Panc1 (cell line): ENCODE measurements at regions not wholly inside any gene's neighbourhood (a gene's known extent, or its start where the extent isn't known, plus 50 kb on each side); places are given as distances from the start of the nearest gene placed in this dataset.

Experiments used
- ATAC-seq: fragments of 200-7000 bp; cut with Tn5 transposase; 2 replicates; pipeline ENCODE4 v1.9.1; 2020; ENCODE audit warnings: mild to moderate bottlenecking, moderate library complexity
- BruUV-seq: library from RNA; stranded (reverse); fragments of 400-500 nt; replicated peaks from 2 replicates; lab custom pipeline; 2021; lab: Mats Ljungman, UMichigan
- CTCF ChIA-PET: fragments of 300-600 bp; sonication (Branson Sonifier 250); formaldehyde crosslinking; loops from one replicate; lab custom pipeline; 2022; ENCODE audit warnings: antibody characterized with exemption; lab: Charles Lee
- POLR2A ChIA-PET: fragments of 300-600 bp; sonication (Branson Sonifier 250); formaldehyde crosslinking; loops from one replicate; lab custom pipeline; 2022; ENCODE audit warnings: antibody characterized with exemption; lab: Charles Lee
- DNase-seq: peaks from one replicate; pipeline ENCODE4 v3.0.0-alpha.2; 2010; ENCODE audit warnings: low read depth, low spot score
- H3K27ac ChIP-seq: 2 replicates; pipeline ENCODE4 v1.5.1; 2011; ENCODE audit warnings: mild to moderate bottlenecking, low read length, inconsistent platforms
- H3K27me3 ChIP-seq: fragments of 200-500 bp; sonication (Bioruptor generic); 2 replicates; pipeline ENCODE4 v1.6.0; 2014; ENCODE audit warnings: low read length, inconsistent platforms; ENCODE audit not compliant: control insufficient read depth, insufficient read depth
- H3K36me3 ChIP-seq: fragments of 200-500 bp; sonication (Bioruptor generic); 2 replicates; pipeline ENCODE4 v1.5.1; 2014; ENCODE audit warnings: inconsistent platforms, mild to moderate bottlenecking, low read length, moderate library complexity; ENCODE audit not compliant: control insufficient read depth, insufficient read depth
- H3K4me1 ChIP-seq: 2 replicates; pipeline ENCODE4 v1.5.1; 2011; ENCODE audit warnings: inconsistent platforms, mild to moderate bottlenecking, low read length, moderate library complexity; ENCODE audit not compliant: control insufficient read depth, insufficient read depth
- H3K4me3 ChIP-seq, 2 experiments: 2 replicates each; pipeline ENCODE4 v1.5.1; 2011 to 2012; ENCODE audit warnings: low read depth in 2 of 2, low read length in 2 of 2, mild to moderate bottlenecking in 2 of 2, inconsistent platforms in 1 of 2, moderate library complexity in 1 of 2
- H3K9me3 ChIP-seq: fragments of 200-500 bp; sonication (Bioruptor generic); 2 replicates; pipeline ENCODE4 v1.5.1; 2014; ENCODE audit warnings: low read depth, mild to moderate bottlenecking, inconsistent platforms, low read length, moderate library complexity; ENCODE audit not compliant: control insufficient read depth, insufficient read depth
- CTCF ChIP-seq: fragments of 450-650 bp; IDR thresholded peaks from 2 replicates; pipeline ENCODE4 v1.5.1; 2017; ENCODE audit warnings: mild to moderate bottlenecking
- POLR2AphosphoS5 ChIP-seq: IDR thresholded peaks from 2 replicates; pipeline ENCODE4 v1.6.1; 2012; ENCODE audit warnings: mild to moderate bottlenecking, low read depth, low read length, moderate library complexity
- REST ChIP-seq, 2 experiments: IDR thresholded peaks; 2 replicates each; pipeline ENCODE4 v1.6.1; 2011 to 2012; ENCODE audit warnings: low read depth in 2 of 2, control low read depth in 1 of 2, low read length in 1 of 2, mild to moderate bottlenecking in 1 of 2, moderate library complexity in 1 of 2; ENCODE audit not compliant: insufficient read depth in 1 of 2
- SIN3A ChIP-seq: IDR thresholded peaks from 2 replicates; pipeline ENCODE4 v1.6.1; 2012; ENCODE audit warnings: low read depth, mild to moderate bottlenecking, low read length, moderate library complexity, borderline replicate concordance; ENCODE audit not compliant: insufficient read depth
- TCF7L2 ChIP-seq: IDR thresholded peaks from 2 replicates; pipeline ENCODE4 v1.6.1; 2011; ENCODE audit warnings: mild to moderate bottlenecking, low read depth, low read length, inconsistent platforms
- in situ Hi-C: cut with HindIII; loops from 2 replicates; pipeline ENCODE4 v1.10.0; 2016; ENCODE audit warnings: low sequenced_read_pairs, low pct_unique_long_range_greater_than_20kb
- intact Hi-C: fragments of 100-400 bp; cut with micrococcal nuclease; formaldehyde crosslinking; loops from one replicate; pipeline ENCODE4 v1.10.0; 2022; ENCODE audit not compliant: unreplicated experiment

GRCh38 chr4:17064959-17065358, 166.5 kb upstream of the LDB2 start:
- in situ Hi-C loops, result no loop called here
- no peaks in the 10 kb centered on the region for H3K36me3 ChIP-seq
- no peaks in the 10 kb centered on the region for H3K4me1 ChIP-seq
- H3K9me3 ChIP-seq, result no peaks in the 10 kb centered on the region
- no peaks in the 10 kb centered on the region for H3K27me3 ChIP-seq
- no TSS peak for BruUV-seq
- TF ChIP-seq SIN3A (no peak), CTCF (no peak), POLR2AphosphoS5 (no peak), REST (IDR thresholded peaks at IDR 0.05; ENCODE audit: insufficient read depth in 1 of 2, low read depth in 2 of 2, low read length in 1 of 2) (no peak), TCF7L2 (no peak)
- CTCF ChIA-PET, result no interaction called here
- ATAC-seq, result no peak
- H3K27ac ChIP-seq, result no peak overlapping the region
- no peak for DNase-seq
- no peak overlapping the region for H3K4me3 ChIP-seq
- POLR2A ChIA-PET, result no interaction called here
- intact Hi-C loops, result no loop called here

GRCh38 chr4:17063888-17064287, 165.4 kb upstream of the LDB2 start:
- TF ChIP-seq TCF7L2 (no peak), SIN3A (no peak), CTCF (no peak), POLR2AphosphoS5 (no peak), REST (IDR thresholded peaks at IDR 0.05; ENCODE audit: insufficient read depth in 1 of 2, low read depth in 2 of 2, low read length in 1 of 2) (no peak)
- intact Hi-C loops, result no loop called here
- DNase-seq (no peak), ATAC-seq (no peak)
- no peaks in the 10 kb centered on the region for H3K27me3 ChIP-seq
- H3K9me3 ChIP-seq, result no peaks in the 10 kb centered on the region
- ChIA-PET POLR2A (no interaction called here), CTCF (no interaction called here)
- in situ Hi-C loops, result no loop called here
- BruUV-seq, result no TSS peak
- H3K36me3 ChIP-seq, result no peaks in the 10 kb centered on the region
- H3K27ac ChIP-seq, result no peak overlapping the region
- H3K4me1 ChIP-seq, result no peaks in the 10 kb centered on the region
- H3K4me3 ChIP-seq, result no peak overlapping the region
